Adrenal gland (tissue), 5 donors: ENCODE measurements at regions not wholly inside any gene's neighbourhood (a gene's known extent, or its start where the extent isn't known, plus 50 kb on each side); places are given as distances from the start of the nearest gene placed in this dataset.

Experiments
- POLR2A ChIP-seq, 2 donors: fragments of 450-650 bp; IDR thresholded peaks; one replicate each; pipeline ENCODE4 v1.6.1; 2017; ENCODE audit warnings: antibody characterized with exemption in 2 of 2, mild to moderate bottlenecking in 2 of 2, moderate library complexity in 1 of 2
- TF ChIP-seq, protein P1 (sequence below), 6 experiments: fragments of 450-650 bp in 4 of 6; fragments of 200-600 bp in 2 of 6; sonication (generic) in 1 of 6; IDR thresholded peaks; 1 replicate in 5 of 6; 2 replicates in 1 of 6; pipeline versions ENCODE4 v1.5.1 to v1.8.0; 2016 to 2021; ENCODE audit warnings: antibody characterized with exemption in 6 of 6, mild to moderate bottlenecking in 2 of 6, moderate library complexity in 1 of 6
- donor health status: DM: no; HTN: no; CAD: no.

DNA sequence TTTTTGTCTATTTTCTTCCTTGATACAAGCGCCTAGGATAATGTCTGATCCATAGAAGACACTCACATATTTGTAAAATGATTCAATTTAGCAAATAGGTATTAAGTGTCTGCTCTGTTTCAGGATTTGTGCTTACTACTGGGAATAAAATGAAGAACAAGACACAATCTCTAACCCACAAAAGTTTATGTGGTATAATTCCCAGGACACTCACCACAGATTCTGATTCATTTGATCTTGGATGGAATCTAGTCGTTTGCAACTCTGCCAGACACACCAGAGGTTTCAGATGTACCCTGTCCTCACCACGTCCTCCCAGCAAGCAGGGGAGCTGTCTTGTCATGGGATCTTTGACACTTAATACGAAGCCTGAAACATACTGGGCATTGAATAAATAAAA lies 208.3 kb downstream of the LRIG3 start:
- TF ChIP-seq, protein P1, sequence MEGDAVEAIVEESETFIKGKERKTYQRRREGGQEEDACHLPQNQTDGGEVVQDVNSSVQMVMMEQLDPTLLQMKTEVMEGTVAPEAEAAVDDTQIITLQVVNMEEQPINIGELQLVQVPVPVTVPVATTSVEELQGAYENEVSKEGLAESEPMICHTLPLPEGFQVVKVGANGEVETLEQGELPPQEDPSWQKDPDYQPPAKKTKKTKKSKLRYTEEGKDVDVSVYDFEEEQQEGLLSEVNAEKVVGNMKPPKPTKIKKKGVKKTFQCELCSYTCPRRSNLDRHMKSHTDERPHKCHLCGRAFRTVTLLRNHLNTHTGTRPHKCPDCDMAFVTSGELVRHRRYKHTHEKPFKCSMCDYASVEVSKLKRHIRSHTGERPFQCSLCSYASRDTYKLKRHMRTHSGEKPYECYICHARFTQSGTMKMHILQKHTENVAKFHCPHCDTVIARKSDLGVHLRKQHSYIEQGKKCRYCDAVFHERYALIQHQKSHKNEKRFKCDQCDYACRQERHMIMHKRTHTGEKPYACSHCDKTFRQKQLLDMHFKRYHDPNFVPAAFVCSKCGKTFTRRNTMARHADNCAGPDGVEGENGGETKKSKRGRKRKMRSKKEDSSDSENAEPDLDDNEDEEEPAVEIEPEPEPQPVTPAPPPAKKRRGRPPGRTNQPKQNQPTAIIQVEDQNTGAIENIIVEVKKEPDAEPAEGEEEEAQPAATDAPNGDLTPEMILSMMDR (IDR thresholded peaks at IDR 0.05): no peak
- no peak for TF ChIP-seq POLR2A (IDR thresholded peaks at IDR 0.05)
